22Rv1 (cell line): ENCODE measurements at regions not wholly inside any gene's neighbourhood (a gene's known extent, or its start where the extent isn't known, plus 50 kb on each side); places are given as distances from the start of the nearest gene placed in this dataset.

Source experiments
- CTCF ChIP-seq: fragments of 450-650 bp; IDR thresholded peaks from 2 replicates; pipeline ENCODE4 v1.5.1; 2017; ENCODE audit warnings: mild to moderate bottlenecking
- ZFX ChIP-seq: fragments of 450-650 bp; IDR thresholded peaks from 2 replicates; pipeline ENCODE4 v1.6.1; 2017; ENCODE audit warnings: antibody characterized with exemption, borderline replicate concordance

- TF ChIP-seq CTCF, result no peak
- no peak for TF ChIP-seq ZFX
Observed at GRCh38 chr17:70368011-70368410, 198.7 kb downstream of the KCNJ2 start.
